ENCODE measurements at regions not wholly inside any gene's neighbourhood (a gene's known extent, or its start where the extent isn't known, plus 50 kb on each side); places are given as distances from the start of the nearest gene placed in this dataset.
"Not testable (repeated sequence)": the region's sequence is repeated elsewhere in the genome, so short reads cannot be mapped to it uniquely, and the experiment has no call there.

DNA sequence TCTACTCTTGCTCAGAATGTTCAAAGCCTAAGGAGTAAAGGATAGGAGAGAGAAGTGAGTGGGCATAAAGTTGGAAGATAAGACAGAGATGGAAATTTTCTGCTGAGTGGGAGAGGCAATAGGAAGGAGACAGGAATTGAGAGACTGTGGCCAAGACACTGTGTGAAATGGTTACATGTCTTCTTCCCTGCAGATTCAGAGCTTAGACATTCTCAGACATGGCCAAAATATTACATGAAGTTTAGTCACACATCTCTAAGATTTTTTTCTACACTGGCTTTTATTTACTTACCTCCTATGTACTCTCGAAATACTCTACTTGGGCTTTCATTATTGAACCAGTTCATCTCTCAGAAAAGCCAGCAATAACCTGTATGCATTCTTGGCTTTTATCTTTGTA, 363.0 kb upstream of the FANCL start:
- no peak for DNase-seq (ENCODE audit: low read depth)
- TF ChIP-seq, protein P1, sequence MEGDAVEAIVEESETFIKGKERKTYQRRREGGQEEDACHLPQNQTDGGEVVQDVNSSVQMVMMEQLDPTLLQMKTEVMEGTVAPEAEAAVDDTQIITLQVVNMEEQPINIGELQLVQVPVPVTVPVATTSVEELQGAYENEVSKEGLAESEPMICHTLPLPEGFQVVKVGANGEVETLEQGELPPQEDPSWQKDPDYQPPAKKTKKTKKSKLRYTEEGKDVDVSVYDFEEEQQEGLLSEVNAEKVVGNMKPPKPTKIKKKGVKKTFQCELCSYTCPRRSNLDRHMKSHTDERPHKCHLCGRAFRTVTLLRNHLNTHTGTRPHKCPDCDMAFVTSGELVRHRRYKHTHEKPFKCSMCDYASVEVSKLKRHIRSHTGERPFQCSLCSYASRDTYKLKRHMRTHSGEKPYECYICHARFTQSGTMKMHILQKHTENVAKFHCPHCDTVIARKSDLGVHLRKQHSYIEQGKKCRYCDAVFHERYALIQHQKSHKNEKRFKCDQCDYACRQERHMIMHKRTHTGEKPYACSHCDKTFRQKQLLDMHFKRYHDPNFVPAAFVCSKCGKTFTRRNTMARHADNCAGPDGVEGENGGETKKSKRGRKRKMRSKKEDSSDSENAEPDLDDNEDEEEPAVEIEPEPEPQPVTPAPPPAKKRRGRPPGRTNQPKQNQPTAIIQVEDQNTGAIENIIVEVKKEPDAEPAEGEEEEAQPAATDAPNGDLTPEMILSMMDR (IDR thresholded peaks at IDR 0.05; ENCODE audit: insufficient read depth, low read length): no peak
- H3K4me3 ChIP-seq (ENCODE audit: low read depth, low read length): no peak overlapping the region

DNA sequence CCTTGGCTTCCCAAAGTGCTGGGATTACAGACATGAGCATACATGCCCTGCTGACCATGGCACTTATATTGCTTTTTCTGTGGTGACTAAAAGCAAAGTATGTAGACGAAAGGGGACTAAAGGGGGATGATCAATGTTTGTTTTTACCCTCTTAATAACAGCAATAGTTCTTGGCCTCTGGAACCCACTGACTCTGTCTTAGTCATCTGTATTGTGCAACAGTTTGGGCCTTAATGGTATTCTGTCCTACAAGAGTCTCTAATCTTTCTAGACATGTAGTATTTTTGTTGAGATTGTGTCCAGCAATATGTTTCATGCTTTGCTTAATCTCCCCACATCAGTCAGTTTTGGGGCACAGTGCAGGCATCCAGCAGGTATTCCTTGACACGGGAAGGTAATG, 359.9 kb upstream of the FANCL start:
- DNase-seq (ENCODE audit: low read depth): peak; percentile 11
- no peak overlapping the region for H3K4me3 ChIP-seq (ENCODE audit: low read depth, low read length)
- TF ChIP-seq, protein P1 (IDR thresholded peaks at IDR 0.05; ENCODE audit: insufficient read depth, low read length): no peak

DNA sequence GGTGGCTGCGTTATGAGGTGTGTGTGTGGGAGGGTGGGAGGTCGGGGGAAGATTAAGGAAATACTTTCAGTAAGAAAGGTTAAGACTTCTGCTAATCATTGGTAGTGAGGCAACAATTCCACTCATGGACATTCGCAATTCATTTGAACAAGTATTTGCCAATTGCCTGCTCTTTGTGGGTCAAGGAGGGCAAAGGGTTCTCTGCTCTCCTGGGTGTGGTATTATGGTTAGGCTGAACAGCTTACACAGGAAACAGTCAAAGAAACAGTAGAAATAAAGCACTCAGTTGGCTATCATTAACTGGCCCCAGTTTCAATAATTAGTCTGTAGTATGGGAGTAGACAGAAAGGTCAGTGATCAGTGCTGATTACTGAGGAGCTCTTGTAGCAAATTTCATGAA, 357.0 kb upstream of the FANCL start:
- H3K4me3 ChIP-seq (ENCODE audit: low read depth, low read length): no peak overlapping the region
- DNase-seq (ENCODE audit: low read depth): no peak
- TF ChIP-seq, protein P1 (IDR thresholded peaks at IDR 0.05; ENCODE audit: insufficient read depth, low read length): no peak

DNA sequence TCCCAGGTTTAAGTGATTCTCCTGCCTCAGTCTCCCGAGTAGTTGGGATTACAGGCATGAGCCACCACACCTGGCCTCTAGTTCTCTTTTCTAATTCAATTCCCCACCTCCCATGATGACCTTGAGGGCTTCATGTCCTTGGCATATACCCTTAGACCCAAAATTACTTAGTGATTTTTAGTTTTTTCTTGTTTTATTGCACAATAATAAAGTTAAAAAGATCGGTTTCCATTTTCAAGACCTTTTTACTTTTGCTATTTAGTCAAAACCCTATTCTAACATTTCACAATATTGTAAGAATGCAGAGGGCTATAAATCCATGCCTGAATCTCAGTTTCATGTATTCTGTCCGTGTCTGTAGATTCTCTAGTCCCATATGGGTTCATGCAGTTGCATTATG, 354.6 kb upstream of the FANCL start:
- H3K4me3 ChIP-seq (ENCODE audit: low read depth, low read length): no peak overlapping the region
- TF ChIP-seq, protein P1 (IDR thresholded peaks at IDR 0.05; ENCODE audit: insufficient read depth, low read length): no peak
- no peak for DNase-seq (ENCODE audit: low read depth)

GRCh38 chr2:58594762-58595161, 353.6 kb upstream of the FANCL start:
- no peak overlapping the region for H3K4me3 ChIP-seq (ENCODE audit: low read depth, low read length)
- TF ChIP-seq, protein P1 (IDR thresholded peaks at IDR 0.05; ENCODE audit: insufficient read depth, low read length): no peak
- DNase-seq (ENCODE audit: low read depth): no peak

GRCh38 chr2:58594175-58594574, 353.1 kb upstream of the FANCL start:
- DNase-seq (ENCODE audit: low read depth): no peak
- no peak overlapping the region for H3K4me3 ChIP-seq (ENCODE audit: low read depth, low read length)
- TF ChIP-seq, protein P1 (IDR thresholded peaks at IDR 0.05; ENCODE audit: insufficient read depth, low read length): peak; percentile 19

DNA sequence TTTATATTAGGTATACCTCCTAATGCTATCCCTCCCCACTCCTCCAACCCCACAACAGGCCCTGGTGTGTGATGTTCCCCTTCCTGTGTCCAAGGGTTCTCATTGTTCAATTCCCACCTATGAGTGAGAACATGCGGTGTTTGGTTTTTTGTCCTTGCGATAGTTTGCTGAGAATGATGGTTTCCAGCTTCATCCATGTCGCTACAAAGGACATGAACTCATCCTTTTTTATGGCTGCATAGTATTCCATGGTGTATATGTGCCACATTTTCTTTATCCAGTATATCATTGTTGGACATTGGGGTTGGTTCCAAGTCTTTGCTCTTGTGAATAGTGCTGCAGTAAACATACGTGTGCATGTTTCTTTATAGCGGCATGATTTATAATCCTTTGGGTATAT, 345.1 kb upstream of the FANCL start:
- H3K4me3 ChIP-seq (ENCODE audit: low read depth, low read length); DNase-seq (ENCODE audit: low read depth): not testable (repeated sequence)

Measured in fibroblast of the aortic adventitia (primary cell).